ENCODE measurements at regions not wholly inside any gene's neighbourhood (a gene's known extent, or its start where the extent isn't known, plus 50 kb on each side); places are given as distances from the start of the nearest gene placed in this dataset.

- no peak for DNase-seq (ENCODE audit: low spot score)
These were observed 84.2 kb upstream of the S1PR1 start for GRCh38 chr1:101152633-101153032.

- DNase-seq (ENCODE audit: low spot score) = no peak
These were observed 85.5 kb upstream of the S1PR1 start for GRCh38 chr1:101151286-101151685.

- no peak for DNase-seq (ENCODE audit: low spot score)
These were observed 86.1 kb upstream of the S1PR1 start for GRCh38 chr1:101150670-101151069.

- DNase-seq (ENCODE audit: low spot score) = no peak
These were observed 86.6 kb upstream of the S1PR1 start for GRCh38 chr1:101150266-101150665.

GRCh38 chr1:101148980-101149379 lies 87.8 kb upstream of the S1PR1 start:
- DNase-seq (ENCODE audit: low spot score) = no peak

- peak; percentile 15 for DNase-seq (ENCODE audit: low spot score)
These were observed 89.4 kb upstream of the S1PR1 start for GRCh38 chr1:101147381-101147780.

GRCh38 chr1:101145449-101145820 lies 91.4 kb upstream of the S1PR1 start:
- DNase-seq (ENCODE audit: low spot score) = no peak

- no peak for DNase-seq (ENCODE audit: low spot score)
These were observed 92.0 kb upstream of the S1PR1 start for GRCh38 chr1:101144671-101145448.

GRCh38 chr1:101142244-101142643 lies 94.6 kb upstream of the S1PR1 start:
- DNase-seq (ENCODE audit: low spot score) = no peak

- no peak for DNase-seq (ENCODE audit: low spot score)
These were observed 95.4 kb upstream of the S1PR1 start for GRCh38 chr1:101141376-101141775.

GRCh38 chr1:101139821-101140718 lies 96.7 kb upstream of the S1PR1 start:
- no peak for DNase-seq (ENCODE audit: low spot score)

GRCh38 chr1:101139130-101139529 lies 97.7 kb upstream of the S1PR1 start:
- DNase-seq (ENCODE audit: low spot score) = no peak

GRCh38 chr1:101137144-101138126 lies 99.4 kb upstream of the S1PR1 start:
- no peak for DNase-seq (ENCODE audit: low spot score)

- DNase-seq (ENCODE audit: low spot score) = no peak
These were observed 100.1 kb upstream of the S1PR1 start for GRCh38 chr1:101136739-101137138.

- DNase-seq (ENCODE audit: low spot score) = no peak
These were observed 100.5 kb upstream of the S1PR1 start for GRCh38 chr1:101136271-101136670.

GRCh38 chr1:101135526-101135925 lies 101.3 kb upstream of the S1PR1 start:
- no peak for DNase-seq (ENCODE audit: low spot score)

- DNase-seq (ENCODE audit: low spot score) = no peak
These were observed 105.5 kb upstream of the S1PR1 start for GRCh38 chr1:101131239-101131843.

- no peak for DNase-seq (ENCODE audit: low spot score)
These were observed 105.1 kb upstream of the DPH5 start for GRCh38 chr1:101130673-101131072.

- DNase-seq (ENCODE audit: low spot score) = no peak
These were observed 103.3 kb upstream of the DPH5 start for GRCh38 chr1:101128846-101129245.

- no peak for DNase-seq (ENCODE audit: low spot score)
These were observed 102.7 kb upstream of the DPH5 start for GRCh38 chr1:101128211-101128727.

- DNase-seq (ENCODE audit: low spot score) = no peak
These were observed 98.8 kb upstream of the DPH5 start for GRCh38 chr1:101124405-101124804.

All from cerebellar cortex (tissue), 1 donor.